Spleen (tissue), 11 donors: ENCODE measurements at regions not wholly inside any gene's neighbourhood (a gene's known extent, or its start where the extent isn't known, plus 50 kb on each side); places are given as distances from the start of the nearest gene placed in this dataset.

Experiments used
- DNase-seq: peaks from one replicate; pipeline ENCODE4 v3.0.0-alpha.2; 2020
- H3K27ac ChIP-seq, 8 donors: fragments of 200-600 bp; sonication (generic) in 7 of 8; 1 replicate in 4 of 8; 2 replicates in 4 of 8; pipeline versions ENCODE4 v1.5.0 to v1.8.0; 2016 to 2021; ENCODE audit warnings: inconsistent platforms in 4 of 8, mild to moderate bottlenecking in 4 of 8, moderate library complexity in 1 of 8
- H3K27me3 ChIP-seq, 7 donors: fragments of 200-600 bp; sonication (generic) in 6 of 7; replicated peaks in 1 of 7; 1 replicate in 4 of 7; 2 replicates in 3 of 7; pipeline versions ENCODE4 v1.5.0 to v1.8.0; 2016 to 2021; ENCODE audit warnings: inconsistent platforms in 3 of 7, mild to moderate bottlenecking in 1 of 7
- H3K36me3 ChIP-seq, 6 donors: fragments of 200-600 bp; sonication (generic) in 5 of 6; 1 replicate in 4 of 6; 2 replicates in 2 of 6; pipeline versions ENCODE4 v1.5.0 to v1.8.0; 2016 to 2021; ENCODE audit warnings: inconsistent platforms in 2 of 6
- H3K4me1 ChIP-seq, 6 donors: fragments of 200-600 bp; sonication (generic) in 5 of 6; 1 replicate in 3 of 6; 2 replicates in 3 of 6; pipeline versions ENCODE4 v1.5.0 to v1.8.0; 2016 to 2021; ENCODE audit warnings: inconsistent platforms in 3 of 6
- H3K4me3 ChIP-seq, 8 donors: fragments of 200-600 bp; sonication (generic) in 7 of 8; 1 replicate in 4 of 8; 2 replicates in 4 of 8; pipeline versions ENCODE4 v1.5.0 to v1.8.0; 2016 to 2021; ENCODE audit warnings: inconsistent platforms in 4 of 8, mild to moderate bottlenecking in 4 of 8, moderate library complexity in 2 of 8
- H3K9me3 ChIP-seq, 8 donors: fragments of 200-600 bp; sonication (generic) in 7 of 8; 1 replicate in 4 of 8; 2 replicates in 4 of 8; pipeline versions ENCODE4 v1.5.0 to v1.8.0; 2016 to 2021; ENCODE audit warnings: inconsistent platforms in 4 of 8
- POLR2A ChIP-seq, 3 donors: fragments of 450-650 bp; IDR thresholded peaks; one replicate each; pipeline ENCODE4 v1.5.1; 2017; ENCODE audit warnings: antibody characterized with exemption in 3 of 3, mild to moderate bottlenecking in 1 of 3
- POLR2AphosphoS5 ChIP-seq, 3 donors: sonication (generic); formaldehyde crosslinking; IDR thresholded peaks; one replicate each; pipeline ENCODE4 v1.5.1; 2017; ENCODE audit warnings: antibody characterized with exemption in 3 of 3
- WGBS, 5 donors: extraction: QIAGEN DNeasy Blood & Tissue Kit in 3 of 5; methylation state at CpG; one replicate each; pipeline versions ENCODE4 v1.1.5 to v1.1.7; 2013 to 2018; 5-methylcytosine and 5-hydroxymethylcytosine counted together
- intact Hi-C: fragments of 100-400 bp; cut with DNase I; formaldehyde crosslinking; loops from one replicate; pipeline ENCODE4 v1.15.0; 2023; ENCODE audit warnings: low total_unique reads
- TF ChIP-seq, protein P1 (sequence below), 11 experiments: fragments of 200-600 bp in 7 of 11; fragments of 450-650 bp in 4 of 11; sonication (generic) in 4 of 11; IDR thresholded peaks in 8 of 11; conservative IDR thresholded peaks in 3 of 11; 1 replicate in 7 of 11; 2 replicates in 4 of 11; pipeline versions ENCODE4 v1.4.0 to v1.8.0; 2016 to 2021; ENCODE audit warnings: antibody characterized with exemption in 11 of 11, inconsistent platforms in 4 of 11, mild to moderate bottlenecking in 1 of 11
- donor health status: healthy with polysubstance abuse.
- donor health status: DM: no; HTN: no; CAD: no; lungs with moderate emphysema.
- donor health status: DM: no; HTN: no; CAD: no.
- donor health status: Bipolar disorder and iron deficiency.
- donor health status: healthy.
- donor health status: DM: no; HTN: no; CAD: no.
- donor health status: DM: yes; HTN: yes; CAD: no.

DNA sequence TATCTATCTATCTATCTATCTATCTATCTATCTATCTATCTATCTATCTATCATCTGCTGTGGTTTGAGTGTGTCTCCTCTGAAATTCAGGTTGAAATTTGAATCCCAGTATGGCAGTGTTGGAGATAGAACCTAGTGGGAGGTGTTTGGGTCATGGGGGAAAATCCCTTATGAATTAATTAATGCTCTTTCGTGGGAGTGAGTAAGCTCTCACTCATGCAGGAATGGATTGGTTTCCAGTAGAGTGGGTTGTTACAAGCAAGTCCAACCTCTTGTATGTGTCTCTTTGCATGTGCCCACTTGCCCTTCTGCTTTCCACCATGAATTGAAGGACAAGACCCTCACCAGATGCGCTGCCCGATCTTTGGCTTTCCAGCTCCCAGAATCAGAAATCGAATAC, 113.0 kb downstream of the ANXA1 start:
- no peak overlapping the region for H3K27ac ChIP-seq
- TF ChIP-seq, protein P1, sequence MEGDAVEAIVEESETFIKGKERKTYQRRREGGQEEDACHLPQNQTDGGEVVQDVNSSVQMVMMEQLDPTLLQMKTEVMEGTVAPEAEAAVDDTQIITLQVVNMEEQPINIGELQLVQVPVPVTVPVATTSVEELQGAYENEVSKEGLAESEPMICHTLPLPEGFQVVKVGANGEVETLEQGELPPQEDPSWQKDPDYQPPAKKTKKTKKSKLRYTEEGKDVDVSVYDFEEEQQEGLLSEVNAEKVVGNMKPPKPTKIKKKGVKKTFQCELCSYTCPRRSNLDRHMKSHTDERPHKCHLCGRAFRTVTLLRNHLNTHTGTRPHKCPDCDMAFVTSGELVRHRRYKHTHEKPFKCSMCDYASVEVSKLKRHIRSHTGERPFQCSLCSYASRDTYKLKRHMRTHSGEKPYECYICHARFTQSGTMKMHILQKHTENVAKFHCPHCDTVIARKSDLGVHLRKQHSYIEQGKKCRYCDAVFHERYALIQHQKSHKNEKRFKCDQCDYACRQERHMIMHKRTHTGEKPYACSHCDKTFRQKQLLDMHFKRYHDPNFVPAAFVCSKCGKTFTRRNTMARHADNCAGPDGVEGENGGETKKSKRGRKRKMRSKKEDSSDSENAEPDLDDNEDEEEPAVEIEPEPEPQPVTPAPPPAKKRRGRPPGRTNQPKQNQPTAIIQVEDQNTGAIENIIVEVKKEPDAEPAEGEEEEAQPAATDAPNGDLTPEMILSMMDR (IDR thresholded peaks at IDR 0.05 in 8 of 11, conservative IDR thresholded peaks at IDR 0.05 in 3 of 11): no peak
- no peak for TF ChIP-seq POLR2AphosphoS5 (IDR thresholded peaks at IDR 0.05)
- no peak for TF ChIP-seq POLR2A (IDR thresholded peaks at IDR 0.05)
- WGBS, 5 donors: 85 to 95% (median 88%) methylated on average over 4 of the region's 4 CpGs
- no peak for DNase-seq
- H3K4me1 ChIP-seq: no peaks in the 10 kb centered on the region
- intact Hi-C loops: no loop called here
- no peaks in the 10 kb centered on the region for H3K27me3 ChIP-seq
- no peak overlapping the region for H3K4me3 ChIP-seq
- no peaks in the 10 kb centered on the region for H3K36me3 ChIP-seq
- no peaks in the 10 kb centered on the region for H3K9me3 ChIP-seq

DNA sequence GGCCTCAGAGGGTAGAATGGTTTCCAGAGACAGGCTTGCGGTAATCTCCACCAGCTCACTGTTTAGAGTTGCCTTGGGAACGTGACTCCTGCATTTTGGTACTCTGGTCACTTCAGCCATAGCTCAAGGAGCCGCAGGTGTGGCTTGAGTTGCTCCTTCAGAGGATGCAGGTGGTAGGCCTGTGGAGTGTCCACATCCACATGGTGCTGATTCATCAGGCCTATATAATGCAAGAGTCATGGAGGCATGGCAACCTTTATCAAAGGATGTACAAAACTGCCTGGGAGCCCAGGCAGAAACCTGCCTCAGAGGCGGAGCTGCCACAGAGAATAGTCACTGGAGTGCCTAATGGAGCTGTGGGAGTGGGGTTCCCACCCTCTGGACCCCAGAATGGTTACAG, 114.2 kb downstream of the ANXA1 start:
- no peak overlapping the region for H3K27ac ChIP-seq
- H3K4me3 ChIP-seq: no peak overlapping the region
- no peaks in the 10 kb centered on the region for H3K9me3 ChIP-seq
- 70 to 89% (median 82%) methylated on average over 4 of the region's 4 CpGs for WGBS, 5 donors
- no peaks in the 10 kb centered on the region for H3K36me3 ChIP-seq
- no peaks in the 10 kb centered on the region for H3K27me3 ChIP-seq
- intact Hi-C loops: no loop called here
- no peaks in the 10 kb centered on the region for H3K4me1 ChIP-seq
- DNase-seq: no peak
- TF ChIP-seq, protein P1 (IDR thresholded peaks at IDR 0.05 in 8 of 11, conservative IDR thresholded peaks at IDR 0.05 in 3 of 11): no peak
- TF ChIP-seq POLR2A (IDR thresholded peaks at IDR 0.05) (no peak), POLR2AphosphoS5 (IDR thresholded peaks at IDR 0.05) (no peak)

GRCh38 chr9:73269430-73270101, 117.9 kb downstream of the ANXA1 start:
- Histone ChIP-seq H3K4me1 (no peaks in the 10 kb centered on the region), H3K27ac (no peak overlapping the region), H3K36me3 (no peaks in the 10 kb centered on the region), H3K4me3 (no peak overlapping the region), H3K27me3 (no peaks in the 10 kb centered on the region), H3K9me3 (no peaks in the 10 kb centered on the region)
- no peak for TF ChIP-seq POLR2A (IDR thresholded peaks at IDR 0.05)
- no peak for TF ChIP-seq POLR2AphosphoS5 (IDR thresholded peaks at IDR 0.05)
- TF ChIP-seq, protein P1 (IDR thresholded peaks at IDR 0.05 in 8 of 11, conservative IDR thresholded peaks at IDR 0.05 in 3 of 11): no peak
- 44 to 50% (median 48%) methylated on average over 4 of the region's 4 CpGs for WGBS, 5 donors
- no peak for DNase-seq
- intact Hi-C loops: no loop called here

GRCh38 chr9:73270967-73271721, 119.5 kb downstream of the ANXA1 start:
- peak overlapping the region in 1 of 8 donors; percentile 1 for H3K27ac ChIP-seq
- intact Hi-C loops: no loop called here
- no peak for DNase-seq

More at GRCh38 chr9:73270967-73271721, 119.5 kb downstream of the ANXA1 start:
- Histone ChIP-seq H3K4me3 (no peak overlapping the region), H3K4me1 (no peaks in the 10 kb centered on the region), H3K9me3 (no peaks in the 10 kb centered on the region), H3K36me3 (no peaks in the 10 kb centered on the region), H3K27me3 (no peaks in the 10 kb centered on the region)
- TF ChIP-seq POLR2A (IDR thresholded peaks at IDR 0.05) (no peak), POLR2AphosphoS5 (IDR thresholded peaks at IDR 0.05) (no peak)
- TF ChIP-seq, protein P1 (IDR thresholded peaks at IDR 0.05 in 8 of 11, conservative IDR thresholded peaks at IDR 0.05 in 3 of 11): no peak
- WGBS, 5 donors: 53 to 77% (median 57%) methylated on average over 3 of the region's 3 CpGs
